ENCODE measurements at regions not wholly inside any gene's neighbourhood (a gene's known extent, or its start where the extent isn't known, plus 50 kb on each side); places are given as distances from the start of the nearest gene placed in this dataset.

DNA sequence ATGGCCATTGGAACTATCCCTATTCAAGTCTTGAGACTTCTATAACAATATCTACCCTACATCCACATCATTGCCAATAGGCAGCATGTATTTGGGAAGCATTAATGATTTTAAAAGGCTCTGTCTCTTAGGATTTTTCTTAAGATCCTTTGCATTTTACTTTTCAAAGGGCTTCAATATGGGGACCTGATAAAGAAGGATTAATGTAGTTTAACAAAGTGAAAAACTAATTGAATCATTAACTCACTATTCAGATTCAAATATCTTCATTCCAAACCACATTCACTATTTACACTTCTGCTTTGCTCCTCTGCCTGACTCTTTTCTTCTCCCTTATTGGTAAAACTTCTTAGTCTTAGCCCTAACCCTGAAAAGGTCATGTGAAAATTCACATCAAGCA, 333.0 kb downstream of the EPHA7 start:
- DNase-seq (ENCODE audit: low spot score), result no peak
- in situ Hi-C loops (cut with MboI; ENCODE audit: low sequenced_read_pairs, unreplicated experiment), result no loop called here

GRCh38 chr6:93083337-93084230, 335.8 kb downstream of the EPHA7 start:
- no peak for DNase-seq (ENCODE audit: low spot score)
- TF ChIP-seq, protein P1, sequence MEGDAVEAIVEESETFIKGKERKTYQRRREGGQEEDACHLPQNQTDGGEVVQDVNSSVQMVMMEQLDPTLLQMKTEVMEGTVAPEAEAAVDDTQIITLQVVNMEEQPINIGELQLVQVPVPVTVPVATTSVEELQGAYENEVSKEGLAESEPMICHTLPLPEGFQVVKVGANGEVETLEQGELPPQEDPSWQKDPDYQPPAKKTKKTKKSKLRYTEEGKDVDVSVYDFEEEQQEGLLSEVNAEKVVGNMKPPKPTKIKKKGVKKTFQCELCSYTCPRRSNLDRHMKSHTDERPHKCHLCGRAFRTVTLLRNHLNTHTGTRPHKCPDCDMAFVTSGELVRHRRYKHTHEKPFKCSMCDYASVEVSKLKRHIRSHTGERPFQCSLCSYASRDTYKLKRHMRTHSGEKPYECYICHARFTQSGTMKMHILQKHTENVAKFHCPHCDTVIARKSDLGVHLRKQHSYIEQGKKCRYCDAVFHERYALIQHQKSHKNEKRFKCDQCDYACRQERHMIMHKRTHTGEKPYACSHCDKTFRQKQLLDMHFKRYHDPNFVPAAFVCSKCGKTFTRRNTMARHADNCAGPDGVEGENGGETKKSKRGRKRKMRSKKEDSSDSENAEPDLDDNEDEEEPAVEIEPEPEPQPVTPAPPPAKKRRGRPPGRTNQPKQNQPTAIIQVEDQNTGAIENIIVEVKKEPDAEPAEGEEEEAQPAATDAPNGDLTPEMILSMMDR (IDR thresholded peaks at IDR 0.05; ENCODE audit: borderline replicate concordance, control extremely low read depth, extremely low read depth, insufficient read depth, missing control alignments), result no peak
- in situ Hi-C loops (cut with MboI; ENCODE audit: low sequenced_read_pairs, unreplicated experiment), result no loop called here

More for the DNA sequence above, 333.0 kb downstream of the EPHA7 start:
- TF ChIP-seq, protein P1 (IDR thresholded peaks at IDR 0.05; ENCODE audit: borderline replicate concordance, control extremely low read depth, extremely low read depth, insufficient read depth, missing control alignments), result no peak

DNA sequence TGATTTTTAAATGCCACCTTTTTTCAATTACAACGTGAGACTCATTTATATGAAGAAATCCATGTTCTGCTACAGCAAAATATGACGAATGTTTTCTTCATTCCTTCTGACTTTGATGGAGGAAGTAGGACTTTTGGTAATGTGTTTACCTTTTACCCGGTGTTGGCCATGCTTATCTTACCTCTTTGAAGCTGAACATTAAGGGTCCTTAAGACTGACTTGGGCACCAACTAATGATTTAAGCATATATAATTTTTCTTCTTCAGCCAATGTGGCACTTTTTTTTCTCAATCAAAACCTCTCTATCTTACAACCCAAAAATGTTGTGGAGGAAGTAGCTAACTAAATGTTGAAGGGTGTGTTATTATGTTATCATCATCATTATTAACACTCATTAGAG, 337.5 kb downstream of the EPHA7 start:
- TF ChIP-seq, protein P1 (IDR thresholded peaks at IDR 0.05; ENCODE audit: borderline replicate concordance, control extremely low read depth, extremely low read depth, insufficient read depth, missing control alignments), result no peak
- no peak for DNase-seq (ENCODE audit: low spot score)
- in situ Hi-C loops (cut with MboI; ENCODE audit: low sequenced_read_pairs, unreplicated experiment), result no loop called here

- in situ Hi-C loops (cut with MboI; ENCODE audit: low sequenced_read_pairs, unreplicated experiment), result no loop called here
- TF ChIP-seq, protein P1 (IDR thresholded peaks at IDR 0.05; ENCODE audit: borderline replicate concordance, control extremely low read depth, extremely low read depth, insufficient read depth, missing control alignments), result no peak
- no peak for DNase-seq (ENCODE audit: low spot score)
Measured at GRCh38 chr6:93079061-93079460, 340.3 kb downstream of the EPHA7 start.

DNA sequence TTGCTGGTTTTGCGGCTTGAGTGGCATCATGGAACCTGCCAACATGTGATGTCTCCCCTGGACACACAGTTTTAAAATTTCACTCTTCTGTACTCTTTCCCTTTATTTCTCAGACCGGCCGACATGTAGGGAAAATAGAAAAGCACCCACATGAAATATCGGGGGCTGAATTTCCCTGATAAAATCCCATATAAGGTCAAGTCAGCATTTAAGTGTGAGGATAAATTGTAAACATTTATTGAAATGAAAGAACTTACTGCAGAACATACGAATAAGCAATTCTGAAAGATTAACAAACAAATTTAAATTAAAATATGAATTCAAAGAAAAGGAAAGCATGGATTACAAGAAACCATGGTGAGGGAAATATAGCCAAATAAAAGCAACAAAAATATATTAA, 345.5 kb downstream of the EPHA7 start:
- TF ChIP-seq, protein P1 (IDR thresholded peaks at IDR 0.05; ENCODE audit: borderline replicate concordance, control extremely low read depth, extremely low read depth, insufficient read depth, missing control alignments), result no peak
- no peak for DNase-seq (ENCODE audit: low spot score)
- in situ Hi-C loops (cut with MboI; ENCODE audit: low sequenced_read_pairs, unreplicated experiment), result no loop called here

DNA sequence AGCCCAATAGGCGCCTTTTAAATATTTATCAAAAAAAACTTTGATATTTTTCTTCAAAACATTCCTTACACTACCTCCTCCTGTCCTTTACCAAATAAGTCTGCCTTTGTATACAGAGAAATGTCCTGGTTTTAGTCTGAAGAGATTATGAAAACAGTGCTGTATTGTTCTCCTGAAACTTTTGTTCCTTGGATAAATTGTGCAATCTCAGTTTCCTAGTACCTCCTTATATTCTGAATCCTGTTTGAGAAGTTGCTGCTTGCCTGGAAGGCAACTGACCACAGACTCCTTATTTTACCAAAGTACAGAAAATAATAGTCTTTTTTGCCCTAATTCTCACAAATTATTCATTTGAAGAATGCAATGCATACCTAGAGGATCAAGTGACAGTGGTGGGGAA, 349.5 kb downstream of the EPHA7 start:
- no peak for DNase-seq (ENCODE audit: low spot score)
- in situ Hi-C loops (cut with MboI; ENCODE audit: low sequenced_read_pairs, unreplicated experiment), result no loop called here
- TF ChIP-seq, protein P1 (IDR thresholded peaks at IDR 0.05; ENCODE audit: borderline replicate concordance, control extremely low read depth, extremely low read depth, insufficient read depth, missing control alignments), result no peak

All from GM13976 (cell line).